HepG2 (cell line): ENCODE measurements at regions not wholly inside any gene's neighbourhood (a gene's known extent, or its start where the extent isn't known, plus 50 kb on each side); places are given as distances from the start of the nearest gene placed in this dataset.

ENCODE experiments used
- ATF1 ChIP-seq: IDR thresholded peaks from 2 replicates; pipeline ENCODE4 v1.6.1; 2016; ENCODE audit warnings: mild to moderate bottlenecking, control low read depth
- CBFB ChIP-seq: sonication (generic); formaldehyde crosslinking; IDR thresholded peaks from 2 replicates; pipeline ENCODE4 v1.4.0; 2020; ENCODE audit warnings: missing genetic modification reagents
- CHCHD3 ChIP-seq: sonication (generic); formaldehyde crosslinking; IDR thresholded peaks from 2 replicates; pipeline ENCODE4 v1.8.0; 2022; ENCODE audit warnings: mild to moderate bottlenecking, missing genetic modification reagents, moderate library complexity
- CTCF ChIP-seq: sonication (generic); formaldehyde crosslinking; IDR thresholded peaks from 2 replicates; pipeline ENCODE4 v1.5.0; 2020; ENCODE audit warnings: mild to moderate bottlenecking, missing genetic modification reagents, moderate library complexity
- ESRRA ChIP-seq: sonication (generic); formaldehyde crosslinking; IDR thresholded peaks from 2 replicates; pipeline ENCODE4 v1.5.1; 2020; ENCODE audit warnings: mild to moderate bottlenecking, low read depth, missing genetic modification reagents
- EZH2 ChIP-seq: conservative IDR thresholded peaks from 2 replicates; pipeline ENCODE4 v1.6.1; 2012; ENCODE audit warnings: mild to moderate bottlenecking, low read depth, low read length, moderate library complexity
- KDM5A ChIP-seq: fragments of 200-600 bp; sonication (generic); IDR thresholded peaks from 2 replicates; pipeline ENCODE4 v1.7.0; 2018; ENCODE audit warnings: antibody characterized with exemption, mild to moderate bottlenecking, low read length, borderline replicate concordance
- SALL1 ChIP-seq: sonication (generic); formaldehyde crosslinking; IDR thresholded peaks from 2 replicates; pipeline ENCODE4 v1.8.0; 2022; ENCODE audit warnings: mild to moderate bottlenecking, missing genetic modification reagents
- ZNF296 ChIP-seq: sonication (generic); formaldehyde crosslinking; conservative IDR thresholded peaks from 2 replicates; pipeline ENCODE4 v1.5.0; 2020; ENCODE audit warnings: mild to moderate bottlenecking, missing genetic modification reagents
- TF ChIP-seq, protein P1 (sequence below): sonication (generic); formaldehyde crosslinking; IDR thresholded peaks from 2 replicates; pipeline ENCODE4 v1.4.0; 2020; ENCODE audit warnings: mild to moderate bottlenecking, missing genetic modification reagents

- TF ChIP-seq, protein P1, sequence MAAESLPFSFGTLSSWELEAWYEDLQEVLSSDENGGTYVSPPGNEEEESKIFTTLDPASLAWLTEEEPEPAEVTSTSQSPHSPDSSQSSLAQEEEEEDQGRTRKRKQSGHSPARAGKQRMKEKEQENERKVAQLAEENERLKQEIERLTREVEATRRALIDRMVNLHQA (CRISPR knock-in tag) = no peak
- no peak for TF ChIP-seq CTCF (CRISPR knock-in tag)
- no peak for TF ChIP-seq ZNF296 (CRISPR knock-in tag)
- TF ChIP-seq SALL1 = no peak
- TF ChIP-seq KDM5A = no peak
- no peak for TF ChIP-seq ESRRA (CRISPR knock-in tag)
- TF ChIP-seq ATF1 (CRISPR knock-in tag) = no peak
- TF ChIP-seq CHCHD3 = no peak
- no peak for TF ChIP-seq CBFB (CRISPR knock-in tag)
- no peak for TF ChIP-seq EZH2
Observed at GRCh38 chr13:73828811-73829210, 305.4 kb downstream of the KLF12 start.
